ENCODE measurements at regions not wholly inside any gene's neighbourhood (a gene's known extent, or its start where the extent isn't known, plus 50 kb on each side); places are given as distances from the start of the nearest gene placed in this dataset.

GRCh38 chr20:22466447-22467171 is 117.8 kb downstream of the FOXA2 start:
- no peak for DNase-seq (ENCODE audit: low read depth)

GRCh38 chr20:22465622-22466446 is 118.5 kb downstream of the FOXA2 start:
- DNase-seq (ENCODE audit: low read depth) = no peak

- no peak for DNase-seq (ENCODE audit: low read depth)
These were observed 119.9 kb downstream of the FOXA2 start for GRCh38 chr20:22464312-22465003.

GRCh38 chr20:22462975-22463914 is 121.1 kb downstream of the FOXA2 start:
- no peak for DNase-seq (ENCODE audit: low read depth)

- DNase-seq (ENCODE audit: low read depth) = no peak
These were observed 123.6 kb downstream of the FOXA2 start for GRCh38 chr20:22460803-22461202.

GRCh38 chr20:22460231-22460630 is 124.1 kb downstream of the FOXA2 start:
- no peak for DNase-seq (ENCODE audit: low read depth)

GRCh38 chr20:22459754-22460153 is 124.6 kb downstream of the FOXA2 start:
- DNase-seq (ENCODE audit: low read depth) = no peak

GRCh38 chr20:22456109-22456508 is 128.3 kb downstream of the FOXA2 start:
- DNase-seq (ENCODE audit: low read depth) = no peak

- DNase-seq (ENCODE audit: low read depth) = no peak
These were observed 129.1 kb downstream of the FOXA2 start for GRCh38 chr20:22455259-22455658.

GRCh38 chr20:22453244-22454080 is 130.9 kb downstream of the FOXA2 start:
- DNase-seq (ENCODE audit: low read depth) = peak; percentile 18

- DNase-seq (ENCODE audit: low read depth) = no peak
These were observed 131.8 kb downstream of the FOXA2 start for GRCh38 chr20:22452442-22453011.

- DNase-seq (ENCODE audit: low read depth) = no peak
These were observed 133.8 kb downstream of the FOXA2 start for GRCh38 chr20:22450537-22450936.

GRCh38 chr20:22449188-22449973 is 135.0 kb downstream of the FOXA2 start:
- DNase-seq (ENCODE audit: low read depth) = no peak

GRCh38 chr20:22447447-22447778 is 137.0 kb downstream of the FOXA2 start:
- no peak for DNase-seq (ENCODE audit: low read depth)

GRCh38 chr20:22446613-22447446 is 137.5 kb downstream of the FOXA2 start:
- DNase-seq (ENCODE audit: low read depth) = peak; percentile 5

GRCh38 chr20:22442318-22442717 is 142.1 kb downstream of the FOXA2 start:
- no peak for DNase-seq (ENCODE audit: low read depth)

- DNase-seq (ENCODE audit: low read depth) = no peak
These were observed 145.4 kb downstream of the FOXA2 start for GRCh38 chr20:22438926-22439325.

GRCh38 chr20:22438346-22438745 is 146.0 kb downstream of the FOXA2 start:
- DNase-seq (ENCODE audit: low read depth) = no peak
